ENCODE measurements at regions not wholly inside any gene's neighbourhood (a gene's known extent, or its start where the extent isn't known, plus 50 kb on each side); places are given as distances from the start of the nearest gene placed in this dataset.
A peak's percentile ranks its signal among the peaks of the same experiment; 100 is the strongest.

- TF ChIP-seq ZNF274 (IDR thresholded peaks at IDR 0.05; ENCODE audit: low read depth, low read length) (no peak), YY1 (IDR thresholded peaks at IDR 0.05; ENCODE audit: insufficient read depth, insufficient read length) (no peak), SUZ12 (IDR thresholded peaks at IDR 0.05; ENCODE audit: extremely low read depth, insufficient read depth, insufficient read length) (no peak)
- DNase-seq (ENCODE audit: low read depth, low spot score): no peak
- Histone ChIP-seq H3K4me1 (ENCODE audit: insufficient read depth, insufficient read length) (no peaks in the 10 kb centered on the region), H3K4me3 (ENCODE audit: insufficient read length, low read depth) (no peak overlapping the region), H3K9me3 (ENCODE audit: insufficient read depth, low read length) (no peaks in the 10 kb centered on the region), H3K9ac (ENCODE audit: insufficient read length, low read depth) (no peak overlapping the region), H3K36me3 (ENCODE audit: insufficient read depth, insufficient read length, low read length) (no peaks in the 10 kb centered on the region), H3K27me3 (ENCODE audit: insufficient read depth, insufficient read length) (no peaks in the 10 kb centered on the region)
These were observed 1069.1 kb downstream of the SLC6A15 start for GRCh38 chr12:83843541-83843940.

GRCh38 chr12:83841620-83842019 lies 1071.0 kb downstream of the SLC6A15 start:
- DNase-seq (ENCODE audit: low read depth, low spot score): no peak
- Histone ChIP-seq H3K9me3 (ENCODE audit: insufficient read depth, low read length) (no peaks in the 10 kb centered on the region), H3K27me3 (ENCODE audit: insufficient read depth, insufficient read length) (no peaks in the 10 kb centered on the region), H3K4me1 (ENCODE audit: insufficient read depth, insufficient read length) (no peaks in the 10 kb centered on the region), H3K36me3 (ENCODE audit: insufficient read depth, insufficient read length, low read length) (no peaks in the 10 kb centered on the region), H3K9ac (ENCODE audit: insufficient read length, low read depth) (no peak overlapping the region), H3K4me3 (ENCODE audit: insufficient read length, low read depth) (no peak overlapping the region)
- TF ChIP-seq ZNF274 (IDR thresholded peaks at IDR 0.05; ENCODE audit: low read depth, low read length) (no peak), YY1 (IDR thresholded peaks at IDR 0.05; ENCODE audit: insufficient read depth, insufficient read length) (no peak), SUZ12 (IDR thresholded peaks at IDR 0.05; ENCODE audit: extremely low read depth, insufficient read depth, insufficient read length) (no peak)

- Histone ChIP-seq H3K9me3 (ENCODE audit: insufficient read depth, low read length) (0 out of 2 replicates have a peak, but pooled peaks cover 6% of the 10 kb centered on the region), H3K4me1 (ENCODE audit: insufficient read depth, insufficient read length) (no peaks in the 10 kb centered on the region), H3K27me3 (ENCODE audit: insufficient read depth, insufficient read length) (no peaks in the 10 kb centered on the region), H3K4me3 (ENCODE audit: insufficient read length, low read depth) (no peak overlapping the region), H3K9ac (ENCODE audit: insufficient read length, low read depth) (no peak overlapping the region), H3K36me3 (ENCODE audit: insufficient read depth, insufficient read length, low read length) (no peaks in the 10 kb centered on the region)
- TF ChIP-seq SUZ12 (IDR thresholded peaks at IDR 0.05; ENCODE audit: extremely low read depth, insufficient read depth, insufficient read length) (no peak), ZNF274 (IDR thresholded peaks at IDR 0.05; ENCODE audit: low read depth, low read length) (no peak), YY1 (IDR thresholded peaks at IDR 0.05; ENCODE audit: insufficient read depth, insufficient read length) (no peak)
- peak; percentile 23 for DNase-seq (ENCODE audit: low read depth, low spot score)
These were observed 1084.7 kb downstream of the SLC6A15 start for GRCh38 chr12:83827860-83828259.

GRCh38 chr12:83827193-83827592 lies 1085.4 kb downstream of the SLC6A15 start:
- Histone ChIP-seq H3K4me1 (ENCODE audit: insufficient read depth, insufficient read length) (no peaks in the 10 kb centered on the region), H3K9ac (ENCODE audit: insufficient read length, low read depth) (no peak overlapping the region), H3K36me3 (ENCODE audit: insufficient read depth, insufficient read length, low read length) (no peaks in the 10 kb centered on the region), H3K9me3 (ENCODE audit: insufficient read depth, low read length) (0 out of 2 replicates have a peak, but pooled peaks cover 6% of the 10 kb centered on the region), H3K27me3 (ENCODE audit: insufficient read depth, insufficient read length) (no peaks in the 10 kb centered on the region), H3K4me3 (ENCODE audit: insufficient read length, low read depth) (no peak overlapping the region)
- TF ChIP-seq YY1 (IDR thresholded peaks at IDR 0.05; ENCODE audit: insufficient read depth, insufficient read length): no peak
- no peak for TF ChIP-seq SUZ12 (IDR thresholded peaks at IDR 0.05; ENCODE audit: extremely low read depth, insufficient read depth, insufficient read length)
- TF ChIP-seq ZNF274 (IDR thresholded peaks at IDR 0.05; ENCODE audit: low read depth, low read length): no peak
- no peak for DNase-seq (ENCODE audit: low read depth, low spot score)

- 0 out of 2 replicates have a peak, but pooled peaks cover 6% of the 10 kb centered on the region for H3K9me3 ChIP-seq (ENCODE audit: insufficient read depth, low read length)
- no peaks in the 10 kb centered on the region for H3K4me1 ChIP-seq (ENCODE audit: insufficient read depth, insufficient read length)
- no peak overlapping the region for H3K9ac ChIP-seq (ENCODE audit: insufficient read length, low read depth)
- TF ChIP-seq YY1 (IDR thresholded peaks at IDR 0.05; ENCODE audit: insufficient read depth, insufficient read length): no peak
- no peak for TF ChIP-seq SUZ12 (IDR thresholded peaks at IDR 0.05; ENCODE audit: extremely low read depth, insufficient read depth, insufficient read length)
- no peak for TF ChIP-seq ZNF274 (IDR thresholded peaks at IDR 0.05; ENCODE audit: low read depth, low read length)
- no peak overlapping the region for H3K4me3 ChIP-seq (ENCODE audit: insufficient read length, low read depth)
- no peaks in the 10 kb centered on the region for H3K27me3 ChIP-seq (ENCODE audit: insufficient read depth, insufficient read length)
- peak; percentile 32 for DNase-seq (ENCODE audit: low read depth, low spot score)
- H3K36me3 ChIP-seq (ENCODE audit: insufficient read depth, insufficient read length, low read length): no peaks in the 10 kb centered on the region
These were observed 1086.5 kb downstream of the SLC6A15 start for GRCh38 chr12:83826112-83826511.

GRCh38 chr12:83823386-83824045 lies 1089.1 kb downstream of the SLC6A15 start:
- TF ChIP-seq ZNF274 (IDR thresholded peaks at IDR 0.05; ENCODE audit: low read depth, low read length) (no peak), YY1 (IDR thresholded peaks at IDR 0.05; ENCODE audit: insufficient read depth, insufficient read length) (no peak), SUZ12 (IDR thresholded peaks at IDR 0.05; ENCODE audit: extremely low read depth, insufficient read depth, insufficient read length) (no peak)
- Histone ChIP-seq H3K9ac (ENCODE audit: insufficient read length, low read depth) (no peak overlapping the region), H3K27me3 (ENCODE audit: insufficient read depth, insufficient read length) (no peaks in the 10 kb centered on the region), H3K9me3 (ENCODE audit: insufficient read depth, low read length) (0 out of 2 replicates have a peak, but pooled peaks cover 6% of the 10 kb centered on the region), H3K36me3 (ENCODE audit: insufficient read depth, insufficient read length, low read length) (no peaks in the 10 kb centered on the region), H3K4me1 (ENCODE audit: insufficient read depth, insufficient read length) (no peaks in the 10 kb centered on the region), H3K4me3 (ENCODE audit: insufficient read length, low read depth) (no peak overlapping the region)
- DNase-seq (ENCODE audit: low read depth, low spot score): peak; percentile 43

GRCh38 chr12:83821967-83822366 lies 1090.6 kb downstream of the SLC6A15 start:
- H3K4me3 ChIP-seq (ENCODE audit: insufficient read length, low read depth): no peak overlapping the region
- DNase-seq (ENCODE audit: low read depth, low spot score): no peak
- H3K36me3 ChIP-seq (ENCODE audit: insufficient read depth, insufficient read length, low read length): no peaks in the 10 kb centered on the region
- H3K9ac ChIP-seq (ENCODE audit: insufficient read length, low read depth): no peak overlapping the region
- H3K4me1 ChIP-seq (ENCODE audit: insufficient read depth, insufficient read length): no peaks in the 10 kb centered on the region
- H3K27me3 ChIP-seq (ENCODE audit: insufficient read depth, insufficient read length): no peaks in the 10 kb centered on the region
- TF ChIP-seq SUZ12 (IDR thresholded peaks at IDR 0.05; ENCODE audit: extremely low read depth, insufficient read depth, insufficient read length): no peak
- no peak for TF ChIP-seq YY1 (IDR thresholded peaks at IDR 0.05; ENCODE audit: insufficient read depth, insufficient read length)
- TF ChIP-seq ZNF274 (IDR thresholded peaks at IDR 0.05; ENCODE audit: low read depth, low read length): no peak
- H3K9me3 ChIP-seq (ENCODE audit: insufficient read depth, low read length): 0 out of 2 replicates have a peak, but pooled peaks cover 6% of the 10 kb centered on the region
